ENCODE measurements at regions not wholly inside any gene's neighbourhood (a gene's known extent, or its start where the extent isn't known, plus 50 kb on each side); places are given as distances from the start of the nearest gene placed in this dataset.

GRCh38 chrX:131812847-131813825, 210.0 kb upstream of the STK26 start:
- peaks cover 40% of the 10 kb centered on the region for H3K4me1 Mint-ChIP-seq
- peak; percentile 83 for DNase-seq
- peaks cover 2% of the 10 kb centered on the region for H3K36me3 Mint-ChIP-seq
- H3K4me3 Mint-ChIP-seq: peak overlapping the region; percentile 74
- H3K9me3 Mint-ChIP-seq: no peaks in the 10 kb centered on the region
- peak overlapping the region; percentile 98 for H3K27ac Mint-ChIP-seq
- CTCF ChIA-PET: interaction anchor here (1.0 to 1.3 kb wide), 3 partner anchors 14 to 406 kb away, joined by 3 to 4 read pairs (median 3); partner anchors contain the start of gene RAP2C
- no peaks in the 10 kb centered on the region for H3K27me3 Mint-ChIP-seq

- peak; percentile 87 for DNase-seq
- peaks cover 2% of the 10 kb centered on the region for H3K36me3 Mint-ChIP-seq
- H3K9me3 Mint-ChIP-seq: no peaks in the 10 kb centered on the region
- CTCF ChIA-PET: interaction anchor here (1.0 to 2.2 kb wide), 2 partner anchors 11 to 14 kb away, joined by 4 to 12 read pairs; no protein-coding TSS in a partner anchor
- peak overlapping the region; percentile 88 for H3K27ac Mint-ChIP-seq
- peak overlapping the region; percentile 69 for H3K4me3 Mint-ChIP-seq
- no peaks in the 10 kb centered on the region for H3K27me3 Mint-ChIP-seq
- H3K4me1 Mint-ChIP-seq: peaks cover 45% of the 10 kb centered on the region
Observed at GRCh38 chrX:131816551-131817136, 206.5 kb upstream of the STK26 start.

- CTCF ChIA-PET: interaction anchor here (2.1 kb wide), 1 partner anchor 10 kb away, joined by 17 read pairs; no protein-coding TSS in a partner anchor
Observed at GRCh38 chrX:131818297-131818936, 204.7 kb upstream of the STK26 start.

GRCh38 chrX:131821945-131822622, 201.0 kb upstream of the STK26 start:
- Mint-ChIP-seq H3K9me3 (no peaks in the 10 kb centered on the region), H3K36me3 (peaks cover 11% of the 10 kb centered on the region), H3K27me3 (no peaks in the 10 kb centered on the region), H3K4me1 (peaks cover 44% of the 10 kb centered on the region), H3K4me3 (no peak overlapping the region), H3K27ac (peak overlapping the region; percentile 7)
- CTCF ChIA-PET: no interaction called here
- no peak for DNase-seq

More at GRCh38 chrX:131818297-131818936, 204.7 kb upstream of the STK26 start:
- peaks cover 9% of the 10 kb centered on the region for H3K36me3 Mint-ChIP-seq
- DNase-seq: no peak
- no peaks in the 10 kb centered on the region for H3K9me3 Mint-ChIP-seq
- no peaks in the 10 kb centered on the region for H3K27me3 Mint-ChIP-seq
- peaks cover 51% of the 10 kb centered on the region for H3K4me1 Mint-ChIP-seq
- no peak overlapping the region for H3K4me3 Mint-ChIP-seq
- peak overlapping the region; percentile 88 for H3K27ac Mint-ChIP-seq

- H3K27ac Mint-ChIP-seq: no peak overlapping the region
- H3K27me3 Mint-ChIP-seq: no peaks in the 10 kb centered on the region
- H3K9me3 Mint-ChIP-seq: no peaks in the 10 kb centered on the region
- H3K36me3 Mint-ChIP-seq: peaks cover 11% of the 10 kb centered on the region
- no peak for DNase-seq
- CTCF ChIA-PET: interaction anchor here (1.7 to 3.6 kb wide), 6 partner anchors 10 to 1843 kb away, joined by 4 to 26 read pairs (median 10); no protein-coding TSS in a partner anchor
- no peak overlapping the region for H3K4me3 Mint-ChIP-seq
- H3K4me1 Mint-ChIP-seq: peaks cover 52% of the 10 kb centered on the region
Observed at GRCh38 chrX:131826572-131826971, 196.5 kb upstream of the STK26 start.

GRCh38 chrX:131827935-131828334, 195.2 kb upstream of the STK26 start:
- no peaks in the 10 kb centered on the region for H3K27me3 Mint-ChIP-seq
- CTCF ChIA-PET: interaction anchor here (0.8 to 3.6 kb wide), 15 partner anchors 9 to 1842 kb away, joined by 3 to 26 read pairs (median 4); no protein-coding TSS in a partner anchor
- DNase-seq: peak; percentile 75

GRCh38 chrX:131828482-131828881, 194.6 kb upstream of the STK26 start:
- H3K4me1 Mint-ChIP-seq: peaks cover 51% of the 10 kb centered on the region
- no peak for DNase-seq
- CTCF ChIA-PET: interaction anchor here (0.7 to 3.6 kb wide), 16 partner anchors 9 to 1841 kb away, joined by 3 to 26 read pairs (median 4); no protein-coding TSS in a partner anchor
- H3K27ac Mint-ChIP-seq: peak overlapping the region; percentile 72
- H3K9me3 Mint-ChIP-seq: no peaks in the 10 kb centered on the region
- peak overlapping the region; percentile 67 for H3K4me3 Mint-ChIP-seq
- H3K36me3 Mint-ChIP-seq: peaks cover 4% of the 10 kb centered on the region
- no peaks in the 10 kb centered on the region for H3K27me3 Mint-ChIP-seq

More at GRCh38 chrX:131827935-131828334, 195.2 kb upstream of the STK26 start:
- H3K9me3 Mint-ChIP-seq: no peaks in the 10 kb centered on the region
- peak overlapping the region; percentile 67 for H3K4me3 Mint-ChIP-seq
- peak overlapping the region; percentile 81 for H3K27ac Mint-ChIP-seq
- peaks cover 52% of the 10 kb centered on the region for H3K4me1 Mint-ChIP-seq
- peaks cover 4% of the 10 kb centered on the region for H3K36me3 Mint-ChIP-seq

- no peaks in the 10 kb centered on the region for H3K36me3 Mint-ChIP-seq
- H3K27ac Mint-ChIP-seq: peak overlapping the region; percentile 93
- peak overlapping the region; percentile 80 for H3K4me3 Mint-ChIP-seq
- DNase-seq: peak; percentile 79
- CTCF ChIA-PET: interaction anchor here (1.0 to 2.3 kb wide), 4 partner anchors 11 to 784 kb away, joined by 3 to 10 read pairs (median 4); no protein-coding TSS in a partner anchor
- no peaks in the 10 kb centered on the region for H3K9me3 Mint-ChIP-seq
- H3K27me3 Mint-ChIP-seq: no peaks in the 10 kb centered on the region
- H3K4me1 Mint-ChIP-seq: peaks cover 46% of the 10 kb centered on the region
Observed at GRCh38 chrX:131830400-131831184, 192.5 kb upstream of the STK26 start.

- no peaks in the 10 kb centered on the region for H3K27me3 Mint-ChIP-seq
- peak overlapping the region; percentile 93 for H3K27ac Mint-ChIP-seq
- DNase-seq: no peak
- H3K4me3 Mint-ChIP-seq: peak overlapping the region; percentile 80
- peaks cover 41% of the 10 kb centered on the region for H3K4me1 Mint-ChIP-seq
- H3K9me3 Mint-ChIP-seq: no peaks in the 10 kb centered on the region
- no peaks in the 10 kb centered on the region for H3K36me3 Mint-ChIP-seq
- CTCF ChIA-PET: interaction anchor here (1.1 to 2.3 kb wide), 3 partner anchors 10 to 783 kb away, joined by 3 to 10 read pairs (median 4); no protein-coding TSS in a partner anchor
Observed at GRCh38 chrX:131831185-131831520, 191.9 kb upstream of the STK26 start.

GRCh38 chrX:131836161-131836560, 186.9 kb upstream of the STK26 start:
- H3K36me3 Mint-ChIP-seq: no peaks in the 10 kb centered on the region
- DNase-seq: no peak
- H3K27ac Mint-ChIP-seq: no peak overlapping the region
- CTCF ChIA-PET: no interaction called here
- no peak overlapping the region for H3K4me3 Mint-ChIP-seq
- no peaks in the 10 kb centered on the region for H3K9me3 Mint-ChIP-seq
- H3K27me3 Mint-ChIP-seq: no peaks in the 10 kb centered on the region
- peaks cover 16% of the 10 kb centered on the region for H3K4me1 Mint-ChIP-seq

GRCh38 chrX:131837325-131837724, 185.8 kb upstream of the STK26 start:
- no peaks in the 10 kb centered on the region for H3K27me3 Mint-ChIP-seq
- CTCF ChIA-PET: no interaction called here
- H3K27ac Mint-ChIP-seq: no peak overlapping the region
- no peaks in the 10 kb centered on the region for H3K9me3 Mint-ChIP-seq
- no peak overlapping the region for H3K4me3 Mint-ChIP-seq
- peaks cover 10% of the 10 kb centered on the region for H3K4me1 Mint-ChIP-seq
- H3K36me3 Mint-ChIP-seq: no peaks in the 10 kb centered on the region
- no peak for DNase-seq

- Mint-ChIP-seq H3K27ac (no peak overlapping the region), H3K9me3 (no peaks in the 10 kb centered on the region), H3K4me1 (peaks cover 6% of the 10 kb centered on the region), H3K4me3 (no peak overlapping the region), H3K36me3 (no peaks in the 10 kb centered on the region), H3K27me3 (peaks cover 3% of the 10 kb centered on the region)
- CTCF ChIA-PET: interaction anchor here (1.0 to 2.2 kb wide), 9 partner anchors 9 to 791 kb away, joined by 3 to 17 read pairs (median 4); partner anchors contain the start of gene RAP2C
- DNase-seq: no peak
Observed at GRCh38 chrX:131840799-131841495, 182.2 kb upstream of the STK26 start.

Data from activated naive CD4-positive, alpha-beta T cell treated with anti-CD3 and anti-CD28 coated beads, Interleukin-2, amount 10 ng/mL, durations not matched to agents 7 days and 5 days (primary cell).